ENCODE measurements at regions not wholly inside any gene's neighbourhood (a gene's known extent, or its start where the extent isn't known, plus 50 kb on each side); places are given as distances from the start of the nearest gene placed in this dataset.

DNA sequence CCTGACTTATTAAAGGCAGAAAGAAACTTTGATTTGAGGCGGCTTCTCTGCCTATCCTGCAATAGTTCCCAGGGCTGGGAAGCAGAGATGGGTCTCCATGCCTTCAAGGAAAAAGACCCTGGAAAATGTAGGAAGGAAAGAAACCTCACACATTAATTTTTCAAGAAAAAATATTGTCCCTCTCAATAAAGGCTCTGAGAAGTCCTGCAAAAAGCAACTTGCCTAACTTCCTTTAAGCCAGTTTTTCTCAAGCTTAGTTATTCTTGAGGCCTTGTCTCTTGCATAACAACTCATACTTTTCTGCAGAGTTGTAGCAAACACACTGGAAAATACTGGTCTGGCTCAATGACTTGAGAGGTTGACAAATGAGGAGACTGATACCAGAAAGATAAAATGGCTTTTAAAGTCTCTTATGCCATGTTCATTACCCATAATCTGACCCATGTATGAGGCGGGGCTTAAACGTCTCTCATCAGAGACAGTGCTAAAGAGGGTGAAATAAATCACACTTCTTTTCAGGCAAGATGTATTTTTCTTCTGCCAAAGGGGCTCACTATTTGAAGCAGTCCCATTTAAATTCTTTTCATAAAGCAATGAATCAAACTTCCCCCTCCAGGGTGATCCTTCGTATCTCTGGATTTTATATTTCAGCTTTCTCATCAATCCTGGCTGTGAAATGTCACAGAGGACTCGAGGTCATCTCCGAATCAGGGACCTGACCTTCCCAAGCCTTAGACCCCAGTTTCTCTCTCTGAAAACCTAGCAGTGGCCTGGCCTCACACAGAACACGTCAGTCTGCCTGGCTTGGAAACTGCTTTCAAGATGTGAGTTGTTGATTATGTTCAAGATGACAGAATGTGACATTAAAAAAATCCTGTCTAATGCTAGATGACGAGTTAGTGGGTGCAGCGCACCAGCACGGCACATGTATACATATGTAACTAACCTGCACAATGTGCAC is 82.3 kb upstream of the KCNG1 start:
- TF ChIP-seq CTCF (conservative IDR thresholded peaks at IDR 0.05; ENCODE audit: low read depth, low read length): no peak
- no peak for TF ChIP-seq MAZ (IDR thresholded peaks at IDR 0.05; ENCODE audit: borderline replicate concordance, low read depth, low read length)
- TF ChIP-seq POLR2A (IDR thresholded peaks at IDR 0.05; ENCODE audit: low read depth, low read length): no peak
- no peak for TF ChIP-seq RAD21 (IDR thresholded peaks at IDR 0.05; ENCODE audit: low read length)
- no peak for TF ChIP-seq MXI1 (IDR thresholded peaks at IDR 0.05; ENCODE audit: borderline replicate concordance, low read depth, low read length)
- TF ChIP-seq RFX5 (IDR thresholded peaks at IDR 0.05; ENCODE audit: low read depth, low read length): no peak
- TF ChIP-seq NFE2L2 (IDR thresholded peaks at IDR 0.05; ENCODE audit: low read depth, low read length): no peak
- TF ChIP-seq, protein P1, sequence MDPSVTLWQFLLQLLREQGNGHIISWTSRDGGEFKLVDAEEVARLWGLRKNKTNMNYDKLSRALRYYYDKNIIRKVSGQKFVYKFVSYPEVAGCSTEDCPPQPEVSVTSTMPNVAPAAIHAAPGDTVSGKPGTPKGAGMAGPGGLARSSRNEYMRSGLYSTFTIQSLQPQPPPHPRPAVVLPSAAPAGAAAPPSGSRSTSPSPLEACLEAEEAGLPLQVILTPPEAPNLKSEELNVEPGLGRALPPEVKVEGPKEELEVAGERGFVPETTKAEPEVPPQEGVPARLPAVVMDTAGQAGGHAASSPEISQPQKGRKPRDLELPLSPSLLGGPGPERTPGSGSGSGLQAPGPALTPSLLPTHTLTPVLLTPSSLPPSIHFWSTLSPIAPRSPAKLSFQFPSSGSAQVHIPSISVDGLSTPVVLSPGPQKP (IDR thresholded peaks at IDR 0.05; ENCODE audit: borderline replicate concordance, low read depth, low read length): no peak
- no peak for TF ChIP-seq CHD1 (IDR thresholded peaks at IDR 0.05; ENCODE audit: low read depth, low read length)
- no peak; the same call in 1 of the 2 replicates for TF ChIP-seq CEBPB (IDR thresholded peaks at IDR 0.05; ENCODE audit: low read depth, low read length)
- TF ChIP-seq, protein P2, sequence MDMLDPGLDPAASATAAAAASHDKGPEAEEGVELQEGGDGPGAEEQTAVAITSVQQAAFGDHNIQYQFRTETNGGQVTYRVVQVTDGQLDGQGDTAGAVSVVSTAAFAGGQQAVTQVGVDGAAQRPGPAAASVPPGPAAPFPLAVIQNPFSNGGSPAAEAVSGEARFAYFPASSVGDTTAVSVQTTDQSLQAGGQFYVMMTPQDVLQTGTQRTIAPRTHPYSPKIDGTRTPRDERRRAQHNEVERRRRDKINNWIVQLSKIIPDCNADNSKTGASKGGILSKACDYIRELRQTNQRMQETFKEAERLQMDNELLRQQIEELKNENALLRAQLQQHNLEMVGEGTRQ (IDR thresholded peaks at IDR 0.05; ENCODE audit: low read depth, low read length): no peak
- no peak for TF ChIP-seq FOS (IDR thresholded peaks at IDR 0.05; ENCODE audit: low read depth, low read length)

Data from IMR-90 (cell line).